ENCODE measurements at regions not wholly inside any gene's neighbourhood (a gene's known extent, or its start where the extent isn't known, plus 50 kb on each side); places are given as distances from the start of the nearest gene placed in this dataset.
"Not testable (repeated sequence)": the region's sequence is repeated elsewhere in the genome, so short reads cannot be mapped to it uniquely, and the experiment has no call there.

DNA sequence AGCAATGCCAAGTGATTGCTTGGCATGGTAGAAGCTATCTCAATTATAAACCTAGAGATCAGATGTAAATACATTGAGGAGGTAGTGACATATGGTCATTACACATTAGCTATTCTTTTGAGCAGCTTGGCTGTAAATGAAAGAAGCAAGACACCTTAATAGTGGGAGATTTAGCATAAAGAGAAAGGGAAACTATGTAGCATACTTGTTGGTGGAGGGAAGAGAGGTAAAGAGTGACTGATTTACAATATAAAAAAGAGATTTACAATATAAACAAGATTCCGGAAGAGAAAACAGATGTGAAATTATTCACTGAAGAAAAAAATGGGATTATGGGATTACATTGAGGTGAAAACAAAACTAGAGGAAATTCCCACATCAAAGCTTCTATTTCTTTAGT, 2009.6 kb downstream of the OLFM4 start:
- H3K9me3 Mint-ChIP-seq (ENCODE audit: unreplicated experiment), result no peaks in the 10 kb centered on the region
- intact Hi-C loops (cut with micrococcal nuclease), result no loop called here
- H3K4me3 Mint-ChIP-seq (ENCODE audit: unreplicated experiment), result no peak overlapping the region
- no peaks in the 10 kb centered on the region for H3K36me3 Mint-ChIP-seq (ENCODE audit: insufficient read depth, unreplicated experiment)
- no peak overlapping the region for H3K27ac Mint-ChIP-seq (ENCODE audit: low read depth, unreplicated experiment)
- BruUV-seq (replicated peaks), result no TSS peak
- H3K4me1 Mint-ChIP-seq (ENCODE audit: insufficient read depth, unreplicated experiment), result no peaks in the 10 kb centered on the region
- TF ChIP-seq, protein P1, sequence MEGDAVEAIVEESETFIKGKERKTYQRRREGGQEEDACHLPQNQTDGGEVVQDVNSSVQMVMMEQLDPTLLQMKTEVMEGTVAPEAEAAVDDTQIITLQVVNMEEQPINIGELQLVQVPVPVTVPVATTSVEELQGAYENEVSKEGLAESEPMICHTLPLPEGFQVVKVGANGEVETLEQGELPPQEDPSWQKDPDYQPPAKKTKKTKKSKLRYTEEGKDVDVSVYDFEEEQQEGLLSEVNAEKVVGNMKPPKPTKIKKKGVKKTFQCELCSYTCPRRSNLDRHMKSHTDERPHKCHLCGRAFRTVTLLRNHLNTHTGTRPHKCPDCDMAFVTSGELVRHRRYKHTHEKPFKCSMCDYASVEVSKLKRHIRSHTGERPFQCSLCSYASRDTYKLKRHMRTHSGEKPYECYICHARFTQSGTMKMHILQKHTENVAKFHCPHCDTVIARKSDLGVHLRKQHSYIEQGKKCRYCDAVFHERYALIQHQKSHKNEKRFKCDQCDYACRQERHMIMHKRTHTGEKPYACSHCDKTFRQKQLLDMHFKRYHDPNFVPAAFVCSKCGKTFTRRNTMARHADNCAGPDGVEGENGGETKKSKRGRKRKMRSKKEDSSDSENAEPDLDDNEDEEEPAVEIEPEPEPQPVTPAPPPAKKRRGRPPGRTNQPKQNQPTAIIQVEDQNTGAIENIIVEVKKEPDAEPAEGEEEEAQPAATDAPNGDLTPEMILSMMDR (IDR thresholded peaks at IDR 0.05; ENCODE audit: unreplicated experiment), result no peak
- H3K27me3 Mint-ChIP-seq (ENCODE audit: insufficient read depth, unreplicated experiment), result peaks cover 30% of the 10 kb centered on the region
- DNase-seq (ENCODE audit: unreplicated experiment), result no peak
- ChIA-PET CTCF (interaction anchor here (0.7 kb wide), 1 partner anchor 1254 kb away, joined by 3 read pairs; no protein-coding TSS in a partner anchor), POLR2A (no interaction called here)

DNA sequence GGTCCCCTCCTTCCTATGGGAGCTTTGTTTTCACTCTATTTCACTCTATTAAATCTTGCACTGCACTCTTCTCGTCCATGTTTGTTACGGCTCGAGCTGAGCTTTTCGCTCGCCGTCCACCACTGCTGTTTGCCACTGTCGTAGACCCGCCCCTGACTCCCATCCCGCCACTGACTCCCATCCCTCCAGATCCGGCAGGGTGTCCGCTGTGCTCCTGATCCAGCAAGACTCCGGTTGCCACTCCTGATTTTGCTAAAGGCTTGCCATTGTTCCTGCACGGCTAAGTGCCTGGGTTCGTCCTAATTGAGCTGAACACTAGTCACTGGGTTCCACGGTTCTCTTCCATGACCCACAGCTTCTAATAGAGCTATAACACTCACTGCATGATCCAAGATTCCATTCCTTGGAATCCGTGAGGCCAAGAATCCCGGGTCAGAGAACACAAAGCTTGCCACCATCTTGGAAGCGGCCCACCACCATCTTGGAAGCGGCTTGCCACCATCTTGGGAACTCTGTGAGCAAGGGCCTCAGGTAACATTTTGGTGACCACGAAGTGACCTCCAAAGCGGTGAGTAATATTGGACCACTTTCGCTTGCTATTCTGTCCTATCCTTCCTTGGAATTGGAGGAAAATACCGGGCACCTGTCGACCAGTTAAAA, 2025.4 kb downstream of the OLFM4 start:
- BruUV-seq (replicated peaks); H3K4me1 Mint-ChIP-seq (ENCODE audit: insufficient read depth, unreplicated experiment); POLR2A ChIA-PET; H3K36me3 Mint-ChIP-seq (ENCODE audit: insufficient read depth, unreplicated experiment); DNase-seq (ENCODE audit: unreplicated experiment); intact Hi-C loops (cut with micrococcal nuclease); H3K27me3 Mint-ChIP-seq (ENCODE audit: insufficient read depth, unreplicated experiment); CTCF ChIA-PET; H3K4me3 Mint-ChIP-seq (ENCODE audit: unreplicated experiment); H3K9me3 Mint-ChIP-seq (ENCODE audit: unreplicated experiment); H3K27ac Mint-ChIP-seq (ENCODE audit: low read depth, unreplicated experiment): not testable (repeated sequence)

DNA sequence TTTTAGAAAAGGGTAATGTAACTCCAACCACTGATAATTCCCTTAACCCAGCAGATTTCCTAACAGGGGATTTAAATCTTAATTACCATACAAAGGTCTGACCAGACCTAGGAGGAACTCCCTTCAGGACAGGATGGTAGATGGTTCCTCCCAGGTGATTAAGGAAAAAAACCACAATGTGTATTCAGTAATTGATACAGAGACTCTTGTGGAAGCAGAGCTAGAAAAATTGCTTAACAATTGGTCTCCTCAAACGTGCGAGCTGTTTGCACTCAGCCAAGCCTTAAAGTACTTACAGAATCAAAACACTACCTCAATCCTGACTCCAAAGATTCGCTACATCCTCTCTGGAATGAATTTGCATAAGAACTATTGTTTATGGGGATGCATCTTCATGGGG, 2027.1 kb downstream of the OLFM4 start:
- H3K36me3 Mint-ChIP-seq (ENCODE audit: insufficient read depth, unreplicated experiment); POLR2A ChIA-PET; H3K9me3 Mint-ChIP-seq (ENCODE audit: unreplicated experiment); CTCF ChIA-PET; intact Hi-C loops (cut with micrococcal nuclease); BruUV-seq (replicated peaks); H3K4me3 Mint-ChIP-seq (ENCODE audit: unreplicated experiment); H3K4me1 Mint-ChIP-seq (ENCODE audit: insufficient read depth, unreplicated experiment); H3K27me3 Mint-ChIP-seq (ENCODE audit: insufficient read depth, unreplicated experiment); DNase-seq (ENCODE audit: unreplicated experiment); H3K27ac Mint-ChIP-seq (ENCODE audit: low read depth, unreplicated experiment): not testable (repeated sequence)

DNA sequence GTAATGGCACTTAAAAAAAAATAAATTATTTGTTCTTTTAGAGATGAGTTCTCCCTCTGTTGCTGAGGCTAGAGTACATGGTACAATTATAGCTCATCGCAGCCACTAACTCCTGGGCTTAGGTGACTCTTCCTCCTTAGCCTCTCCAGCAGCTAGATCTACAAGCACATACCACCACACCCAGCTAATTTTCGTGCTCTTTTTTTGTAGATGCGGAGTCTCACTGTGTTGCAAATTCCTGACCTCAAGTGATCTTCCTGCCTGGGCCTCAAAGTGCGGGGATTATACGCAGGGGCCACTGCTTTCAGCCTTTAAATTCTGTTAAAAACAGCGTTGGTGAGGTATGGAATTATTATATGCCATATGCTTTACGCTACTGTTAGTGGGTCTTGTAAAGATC, 2034.0 kb downstream of the OLFM4 start:
- H3K9me3 Mint-ChIP-seq (ENCODE audit: unreplicated experiment), result peaks cover 7% of the 10 kb centered on the region
- CTCF ChIA-PET, result no interaction called here
- no peak overlapping the region for H3K4me3 Mint-ChIP-seq (ENCODE audit: unreplicated experiment)
- intact Hi-C loops (cut with micrococcal nuclease), result no loop called here
- H3K36me3 Mint-ChIP-seq (ENCODE audit: insufficient read depth, unreplicated experiment), result no peaks in the 10 kb centered on the region
- POLR2A ChIA-PET, result no interaction called here
- TF ChIP-seq, protein P1 (IDR thresholded peaks at IDR 0.05; ENCODE audit: unreplicated experiment), result no peak
- H3K27me3 Mint-ChIP-seq (ENCODE audit: insufficient read depth, unreplicated experiment), result peaks cover 8% of the 10 kb centered on the region
- no TSS peak for BruUV-seq (replicated peaks)
- no peak for DNase-seq (ENCODE audit: unreplicated experiment)
- H3K4me1 Mint-ChIP-seq (ENCODE audit: insufficient read depth, unreplicated experiment), result no peaks in the 10 kb centered on the region
- no peak overlapping the region for H3K27ac Mint-ChIP-seq (ENCODE audit: low read depth, unreplicated experiment)

DNA sequence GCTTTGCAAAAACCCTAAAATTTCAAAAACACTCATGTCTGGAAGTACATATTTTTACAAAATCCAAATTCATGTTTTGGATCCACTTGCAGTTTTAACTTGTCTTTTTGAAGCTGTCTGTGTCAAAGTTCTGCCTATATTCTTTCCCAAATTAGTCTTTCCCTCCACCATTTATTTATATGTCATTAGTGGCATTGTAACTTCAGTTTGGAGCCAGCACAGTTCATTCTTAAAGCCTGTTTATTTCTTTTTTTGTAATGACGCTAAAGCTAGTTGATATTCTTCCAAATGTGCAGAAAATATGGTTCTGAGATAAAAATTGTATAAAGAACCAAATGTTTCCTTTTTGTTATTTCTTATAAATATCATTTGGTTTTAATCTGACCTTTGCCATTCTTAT, 2039.3 kb downstream of the OLFM4 start:
- Mint-ChIP-seq H3K27me3 (ENCODE audit: insufficient read depth, unreplicated experiment) (peaks cover 8% of the 10 kb centered on the region), H3K27ac (ENCODE audit: low read depth, unreplicated experiment) (no peak overlapping the region), H3K9me3 (ENCODE audit: unreplicated experiment) (no peaks in the 10 kb centered on the region), H3K4me3 (ENCODE audit: unreplicated experiment) (no peak overlapping the region), H3K4me1 (ENCODE audit: insufficient read depth, unreplicated experiment) (no peaks in the 10 kb centered on the region), H3K36me3 (ENCODE audit: insufficient read depth, unreplicated experiment) (no peaks in the 10 kb centered on the region)
- TF ChIP-seq, protein P1 (IDR thresholded peaks at IDR 0.05; ENCODE audit: unreplicated experiment), result no peak
- no TSS peak for BruUV-seq (replicated peaks)
- CTCF ChIA-PET, result no interaction called here
- POLR2A ChIA-PET, result no interaction called here
- intact Hi-C loops (cut with micrococcal nuclease), result no loop called here
- no peak for DNase-seq (ENCODE audit: unreplicated experiment)

Measured in MCF 10A (cell line).